NCI-H1694 treated with DMSO at 0.1 percent for 48 hours (cell line): ENCODE measurements at regions not wholly inside any gene's neighbourhood (a gene's known extent, or its start where the extent isn't known, plus 50 kb on each side); places are given as distances from the start of the nearest gene placed in this dataset.
"Not testable (repeated sequence)": the region's sequence is repeated elsewhere in the genome, so short reads cannot be mapped to it uniquely, and the experiment has no call there.

ENCODE experiments used
- DNase-seq: peaks from one replicate; lab custom pipeline; 2025; lab: John Stamatoyannopoulos, UW

DNA sequence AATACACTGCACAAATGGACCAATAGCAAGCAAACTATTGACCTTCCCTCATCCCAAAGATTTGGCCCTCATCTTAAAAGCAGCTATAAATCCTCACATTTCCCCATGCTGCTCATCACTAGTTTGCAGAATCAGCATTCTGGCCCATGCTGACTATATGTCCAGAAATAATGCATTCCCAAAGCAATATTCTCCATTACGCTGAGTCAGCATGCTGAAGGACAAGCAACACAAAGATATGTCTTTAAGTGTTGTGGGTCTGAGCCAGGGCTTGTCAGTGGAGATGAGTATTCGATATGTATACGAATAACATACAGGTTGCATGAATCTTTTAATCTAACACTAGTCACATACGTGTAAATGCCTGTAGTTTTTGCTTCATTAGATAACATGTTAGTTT lies 1045.0 kb upstream of the DDX18 start:
- no peak for DNase-seq

DNA sequence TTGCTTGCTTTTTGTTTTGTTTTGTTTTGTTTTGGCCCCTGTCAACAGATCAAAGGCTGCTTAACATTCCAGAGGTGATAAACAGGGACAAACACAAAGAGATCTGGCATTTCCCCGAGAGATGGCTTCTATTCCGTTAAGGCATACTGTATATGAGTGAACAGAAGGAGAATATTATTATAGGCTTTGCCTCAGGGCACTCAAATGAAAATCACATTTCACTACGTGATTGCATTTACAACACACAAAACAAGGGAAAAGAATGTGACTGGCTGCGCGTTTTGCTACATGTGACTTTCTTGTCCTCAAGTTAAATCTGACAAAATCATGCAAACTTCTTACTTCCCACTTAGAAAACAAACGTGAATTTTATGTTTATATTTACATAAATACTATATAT lies 1037.9 kb upstream of the DDX18 start:
- no peak for DNase-seq

DNA sequence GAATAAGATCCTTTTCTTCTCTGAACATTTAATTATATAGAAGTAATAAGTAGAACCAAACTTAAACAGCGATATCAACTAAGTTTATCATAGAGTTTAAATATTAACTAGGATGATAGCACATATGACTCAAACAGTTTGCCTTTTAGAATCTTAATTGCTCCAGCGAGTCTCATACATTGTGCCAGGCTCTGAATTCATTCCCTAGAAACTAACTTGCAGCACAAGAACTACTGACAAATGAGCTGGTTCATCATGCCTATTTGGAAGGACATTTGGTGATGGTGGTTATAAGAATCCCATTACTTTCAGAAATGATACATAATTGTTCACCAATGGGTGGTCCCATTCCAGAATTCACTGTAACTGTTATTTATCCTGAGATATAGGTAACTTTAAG lies 1026.6 kb upstream of the DDX18 start:
- no peak for DNase-seq

DNA sequence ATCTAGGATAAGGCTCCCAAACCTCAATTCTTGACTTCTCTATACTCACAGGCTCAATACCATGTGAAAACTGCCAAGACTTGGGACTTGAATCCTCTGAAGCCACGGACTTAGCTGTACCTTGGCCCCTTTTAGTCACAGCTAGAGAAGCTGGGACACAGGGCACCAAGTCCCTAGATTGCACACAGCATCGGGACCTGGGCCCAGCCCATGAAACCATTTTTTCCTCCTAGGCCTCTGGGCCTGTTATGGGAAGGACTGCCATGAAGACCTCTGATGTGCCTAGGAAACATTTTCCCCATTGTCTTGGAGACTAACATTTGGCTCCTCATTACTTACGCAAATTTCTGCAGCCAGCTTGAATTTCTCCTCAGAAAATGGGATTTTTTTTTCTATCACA lies 1011.8 kb upstream of the DDX18 start:
- no peak for DNase-seq

DNA sequence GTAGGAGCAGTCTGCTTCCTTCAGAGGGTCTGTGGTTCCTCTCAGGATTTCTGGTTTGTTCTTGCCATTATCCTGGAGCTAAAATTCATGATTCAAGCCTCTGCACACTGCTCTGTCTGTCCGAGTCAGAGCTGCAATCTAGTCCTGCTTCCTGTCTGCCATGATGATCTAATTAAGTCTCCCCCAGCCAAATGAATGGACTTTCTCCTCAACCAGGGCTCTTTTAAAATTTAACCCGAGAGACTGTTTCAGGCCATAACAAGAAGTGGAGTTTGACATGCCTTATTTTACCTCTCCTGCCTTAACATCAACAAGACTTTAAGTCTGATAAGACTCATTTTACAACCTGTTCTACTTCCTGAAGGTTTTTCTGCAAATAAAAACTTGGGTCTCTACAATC lies 1009.6 kb upstream of the DDX18 start:
- no peak for DNase-seq

DNA sequence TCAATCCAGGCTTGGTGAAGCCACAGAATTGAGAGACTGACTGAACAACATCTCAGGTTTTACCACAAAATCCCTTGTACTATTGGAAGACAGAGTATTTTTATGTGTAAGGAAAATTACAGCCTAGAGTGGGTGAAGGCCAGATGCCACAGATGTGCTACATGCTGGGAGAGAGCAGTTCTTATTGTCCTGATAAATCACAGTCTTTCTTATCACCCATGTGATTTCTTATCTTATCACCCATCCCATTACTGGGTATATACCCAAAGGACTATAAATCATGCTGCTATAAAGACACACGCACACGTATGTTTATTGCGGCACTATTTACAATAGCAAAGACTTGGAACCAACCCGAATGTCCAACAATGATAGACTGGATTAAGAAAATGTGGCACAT lies 1008.0 kb upstream of the DDX18 start:
- DNase-seq: not testable (repeated sequence)

DNA sequence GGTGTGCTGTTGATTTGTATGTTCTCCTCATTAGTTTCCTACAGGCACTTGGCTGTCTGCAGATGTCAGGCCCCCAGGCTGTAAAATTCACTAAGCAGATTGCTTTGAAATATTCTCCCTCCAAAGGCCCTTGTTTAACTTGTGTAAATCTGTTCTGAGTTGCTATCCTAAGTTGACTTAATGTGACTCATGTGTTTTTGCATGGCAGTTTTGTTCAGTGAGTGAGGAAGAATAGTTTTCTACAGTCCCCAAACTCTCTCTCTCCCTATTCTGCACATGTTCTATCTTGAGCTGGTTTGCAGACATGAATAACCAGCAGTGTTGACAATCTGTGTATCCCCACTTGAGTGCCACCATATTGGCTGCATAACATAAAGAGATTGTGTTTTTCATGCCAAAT lies 1005.4 kb upstream of the DDX18 start:
- DNase-seq: no peak

DNA sequence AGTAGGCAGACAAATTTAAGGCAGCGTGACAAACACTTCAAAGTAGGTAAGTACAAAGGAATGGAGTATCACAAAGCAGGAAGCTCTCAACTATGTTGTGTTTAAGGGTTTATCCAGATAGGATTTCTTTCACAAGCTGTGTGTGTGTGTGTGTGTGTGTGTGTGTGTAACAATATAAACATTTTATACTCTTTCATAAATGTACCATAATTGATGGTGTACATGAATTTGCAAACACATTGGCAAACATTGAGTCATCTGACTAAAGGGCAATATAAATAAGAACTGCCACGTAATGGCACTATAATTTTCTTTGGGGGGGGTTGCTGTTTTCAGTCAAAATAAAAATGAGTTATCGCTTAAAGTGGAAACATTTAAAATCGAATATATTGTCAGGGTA lies 1004.4 kb upstream of the DDX18 start:
- no peak for DNase-seq

DNA sequence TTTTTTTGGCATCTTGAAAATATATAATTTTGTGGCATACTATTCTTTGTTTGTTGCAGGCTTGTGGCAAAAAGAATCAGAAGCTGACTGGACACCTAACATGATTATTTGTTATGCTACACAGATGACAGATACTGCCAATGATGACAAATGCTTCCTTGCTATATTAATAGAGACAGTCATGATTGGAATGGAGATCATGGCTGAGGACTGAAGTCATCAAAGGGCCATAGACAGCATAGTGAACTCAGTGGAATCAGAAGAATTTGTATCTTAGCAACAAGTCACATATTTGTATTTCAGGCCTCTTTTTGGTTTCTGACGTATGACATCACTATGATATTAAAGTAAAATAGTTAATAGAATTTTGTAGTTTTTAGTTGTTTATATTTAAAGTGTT lies 1003.8 kb upstream of the DDX18 start:
- DNase-seq: no peak

DNA sequence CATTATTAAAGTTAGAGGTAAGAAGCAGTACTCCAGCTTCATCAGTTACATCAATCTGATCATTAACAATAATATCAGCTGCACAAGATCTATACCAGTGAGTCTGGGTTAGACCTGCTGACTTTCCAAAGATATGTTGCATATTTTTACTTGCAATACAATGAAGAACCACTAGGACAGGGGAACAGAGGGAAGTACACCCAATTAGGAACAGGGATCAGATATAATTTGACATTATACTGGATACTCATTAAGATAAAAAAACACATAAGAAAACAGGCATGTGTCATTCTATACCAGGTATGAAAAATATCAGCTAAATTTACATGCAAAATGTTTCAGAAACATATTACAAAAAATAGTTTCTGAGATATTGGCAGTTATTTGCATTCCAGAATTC lies 995.1 kb upstream of the DDX18 start:
- DNase-seq: peak; percentile 5

DNA sequence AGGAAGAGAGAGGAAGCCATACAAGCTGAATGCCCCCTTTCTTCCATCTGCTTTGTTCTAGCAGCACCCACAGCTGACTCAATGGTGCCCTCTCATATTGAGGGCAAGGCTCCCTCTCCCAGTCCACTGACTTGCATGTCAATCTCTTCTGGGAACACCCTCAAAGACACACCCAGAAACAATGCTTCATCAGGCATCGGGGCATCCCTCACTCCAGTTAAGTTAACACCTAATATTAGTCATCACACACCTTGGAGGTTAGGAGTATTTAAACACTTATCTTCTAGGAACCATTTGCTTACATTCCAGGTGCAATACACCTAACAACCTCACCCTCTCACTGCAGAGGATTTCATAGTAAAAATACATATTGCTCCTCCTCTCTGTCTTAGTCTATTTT lies 993.5 kb upstream of the DDX18 start:
- DNase-seq: no peak

DNA sequence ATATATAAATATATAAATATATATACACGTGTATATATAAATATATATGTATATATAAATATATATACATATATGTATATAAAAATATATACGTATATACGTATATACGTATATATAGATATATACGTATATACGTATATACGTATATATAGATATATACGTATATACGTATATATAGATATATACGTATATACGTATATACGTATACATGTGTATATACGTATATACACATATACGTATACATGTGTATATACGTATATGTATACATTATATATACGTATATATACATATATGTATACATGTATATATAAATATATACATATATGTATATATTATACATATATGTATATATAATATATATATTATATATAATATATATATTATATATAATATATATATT lies 984.9 kb upstream of the DDX18 start:
- not testable (repeated sequence) for DNase-seq

DNA sequence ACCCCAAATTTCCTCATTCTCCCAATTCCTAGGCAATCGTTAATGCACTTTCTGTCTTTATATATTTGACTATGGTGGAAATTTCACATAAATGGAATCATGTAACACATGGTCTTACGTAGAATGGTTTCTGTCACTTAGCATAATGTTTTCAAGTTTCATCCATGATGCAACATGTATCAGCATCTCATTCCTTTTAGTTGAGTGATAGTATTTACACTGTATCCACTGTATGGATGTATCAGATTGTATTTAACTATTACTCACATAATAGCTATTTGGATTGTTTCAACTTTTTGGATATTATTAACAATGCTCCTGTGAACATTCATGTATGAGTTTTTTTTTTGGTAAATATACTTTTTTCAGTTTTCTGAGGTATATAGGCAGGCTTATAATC lies 982.3 kb upstream of the DDX18 start:
- DNase-seq: no peak

DNA sequence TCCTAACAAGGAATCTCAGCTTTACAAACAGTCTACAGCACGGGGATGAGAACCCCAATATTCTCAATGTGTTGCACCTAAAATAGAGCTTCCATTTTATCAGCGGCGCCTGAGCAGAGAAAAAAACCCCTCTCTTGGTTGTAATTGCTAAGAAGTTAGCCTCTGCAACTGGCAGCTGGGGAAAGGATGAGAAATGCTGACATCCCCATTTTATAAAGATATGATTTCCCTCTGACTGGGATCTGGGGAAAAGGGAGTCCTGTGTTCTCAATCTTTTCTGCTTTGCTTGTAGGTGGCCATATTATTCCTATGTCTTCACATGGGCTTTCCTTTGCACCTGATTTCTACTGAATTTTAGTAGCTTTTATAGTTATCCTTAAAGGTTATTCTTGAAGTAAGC lies 981.4 kb upstream of the DDX18 start:
- DNase-seq: no peak

DNA sequence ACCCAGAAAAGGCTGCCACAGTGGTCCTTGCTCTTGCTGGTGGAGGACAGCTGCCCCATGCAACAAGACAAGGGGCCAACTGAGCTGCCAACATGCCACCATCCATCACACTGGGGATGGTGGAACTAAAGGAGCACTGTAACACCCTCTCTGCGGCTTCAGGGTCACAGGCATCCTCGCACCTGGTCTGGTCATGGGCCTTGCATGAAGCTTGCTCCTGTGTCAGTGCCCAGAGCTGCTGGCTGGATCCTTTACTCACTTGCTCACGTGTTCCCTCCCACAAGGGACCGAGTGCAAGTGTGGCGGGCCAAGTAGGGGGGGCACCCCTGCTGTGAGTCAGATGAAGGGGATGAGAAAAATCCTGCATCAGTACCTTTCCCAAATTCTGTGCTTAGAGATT lies 972.3 kb upstream of the DDX18 start:
- no peak for DNase-seq

DNA sequence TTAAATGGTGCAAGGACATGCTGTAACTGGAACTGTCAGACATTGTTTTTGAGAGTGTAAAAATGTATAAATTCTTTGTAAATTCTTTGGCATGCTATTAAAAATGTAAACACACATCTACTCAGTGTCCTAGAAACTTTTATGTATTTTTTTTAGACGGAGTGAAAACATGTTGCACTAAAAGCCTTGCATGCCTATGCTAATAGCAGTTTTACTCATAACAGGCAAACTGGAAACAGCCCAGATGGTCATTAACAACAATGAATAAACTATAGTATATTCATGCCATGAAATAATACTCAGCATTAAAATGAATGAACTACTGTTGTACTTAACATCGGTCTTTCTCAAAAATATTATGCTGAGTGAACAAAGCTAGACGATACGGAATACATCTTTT lies 954.8 kb upstream of the DDX18 start:
- DNase-seq: no peak

DNA sequence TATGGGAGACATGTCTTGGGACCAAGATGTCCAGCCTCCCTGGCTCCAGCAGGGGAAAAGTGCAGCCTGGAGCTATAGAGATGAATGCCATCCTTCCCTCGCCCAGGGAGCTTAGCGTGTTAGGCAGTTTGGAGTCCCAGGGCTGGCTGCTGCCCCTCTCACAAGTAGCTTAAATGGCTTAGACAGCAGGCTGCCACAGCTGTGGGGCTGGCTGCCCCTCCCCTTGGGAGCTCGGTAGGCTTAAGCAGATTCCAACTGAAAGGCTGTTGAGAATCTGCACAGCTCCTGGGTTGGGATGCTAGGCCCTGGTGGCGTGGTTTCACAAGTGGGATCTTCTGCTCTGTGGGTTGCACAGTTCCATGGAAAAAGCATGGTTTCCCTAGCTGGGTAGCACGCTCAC lies 940.5 kb upstream of the DDX18 start:
- DNase-seq: no peak

DNA sequence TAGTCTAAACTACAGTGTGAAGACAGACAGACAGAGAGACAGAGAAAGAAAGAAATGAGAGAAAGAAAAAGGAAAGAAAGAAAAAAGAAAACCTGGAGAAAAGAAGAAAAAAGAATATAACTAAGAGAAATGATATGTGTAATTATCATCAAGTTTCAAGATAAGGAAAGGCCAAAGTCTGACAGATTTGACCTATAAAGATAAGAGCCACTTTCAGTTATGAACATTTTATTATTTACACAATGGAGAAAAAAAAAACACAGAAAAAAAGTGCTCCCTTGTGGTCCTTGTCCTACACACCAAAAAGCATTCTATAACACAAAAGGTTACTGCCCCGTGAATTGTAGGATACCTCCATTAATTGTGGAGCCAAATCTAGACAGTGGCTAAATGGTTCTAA lies 937.2 kb upstream of the DDX18 start:
- DNase-seq: no peak

DNA sequence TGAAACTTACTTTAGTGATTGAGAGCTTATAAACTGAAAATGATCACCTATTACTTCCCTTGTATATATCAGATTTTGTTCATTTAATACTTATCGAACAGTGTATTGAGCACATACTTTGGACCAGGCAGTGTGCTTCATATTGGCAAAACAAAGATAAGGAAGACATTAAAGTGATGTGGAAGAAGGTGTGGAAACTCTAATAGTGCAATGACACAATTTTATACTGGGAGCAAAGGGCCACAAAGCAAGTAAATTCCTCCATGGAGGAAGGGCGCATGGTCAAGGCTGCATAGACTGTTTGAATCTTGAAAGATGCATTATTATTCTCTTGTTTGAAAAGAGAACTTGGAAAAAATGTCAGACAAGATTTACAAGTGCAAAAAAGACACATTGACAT lies 936.5 kb upstream of the DDX18 start:
- DNase-seq: no peak

DNA sequence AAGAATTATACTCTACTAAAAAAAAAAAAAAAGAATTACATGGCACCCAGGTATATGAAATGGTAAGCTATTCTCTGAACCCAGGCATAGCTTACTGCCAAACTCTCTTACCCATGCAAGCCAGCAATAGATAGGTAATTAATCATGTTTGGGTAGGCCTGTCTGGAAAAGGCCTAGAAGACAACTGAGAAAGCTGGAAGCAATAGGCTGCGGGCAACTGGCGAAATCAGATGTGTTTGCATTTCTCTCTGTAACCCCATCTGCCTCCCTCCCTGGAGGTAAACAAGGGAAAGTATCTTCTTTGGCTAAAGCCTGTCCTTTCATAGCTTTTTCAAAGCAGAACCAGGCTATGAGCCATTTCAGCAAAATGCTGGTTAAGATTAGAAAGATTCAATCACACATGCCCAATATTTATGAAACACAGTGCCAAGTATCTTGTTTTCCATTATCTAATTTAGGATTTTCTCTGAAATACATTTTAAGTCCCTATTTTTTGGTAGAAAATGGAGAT lies 934.8 kb upstream of the DDX18 start:
- DNase-seq: peak; percentile 96

DNA sequence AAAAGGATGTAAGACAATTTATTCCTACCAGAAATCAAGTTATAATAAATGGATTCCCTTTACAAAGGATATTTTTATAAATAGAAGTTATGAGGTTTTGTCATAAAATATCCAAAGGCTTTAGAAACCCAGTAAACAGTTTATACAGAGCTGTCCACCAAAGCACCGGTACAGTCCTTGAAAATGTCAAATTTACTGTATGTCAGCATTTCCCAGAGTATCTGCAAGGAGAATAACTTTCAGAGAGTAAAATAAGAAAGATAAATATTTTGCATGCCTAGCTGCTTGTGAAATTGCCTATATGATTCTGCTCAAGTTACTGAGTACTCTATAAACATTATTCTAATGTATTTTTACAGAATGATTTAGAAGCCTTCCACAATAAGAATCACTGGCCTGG lies 923.3 kb upstream of the DDX18 start:
- DNase-seq: no peak

DNA sequence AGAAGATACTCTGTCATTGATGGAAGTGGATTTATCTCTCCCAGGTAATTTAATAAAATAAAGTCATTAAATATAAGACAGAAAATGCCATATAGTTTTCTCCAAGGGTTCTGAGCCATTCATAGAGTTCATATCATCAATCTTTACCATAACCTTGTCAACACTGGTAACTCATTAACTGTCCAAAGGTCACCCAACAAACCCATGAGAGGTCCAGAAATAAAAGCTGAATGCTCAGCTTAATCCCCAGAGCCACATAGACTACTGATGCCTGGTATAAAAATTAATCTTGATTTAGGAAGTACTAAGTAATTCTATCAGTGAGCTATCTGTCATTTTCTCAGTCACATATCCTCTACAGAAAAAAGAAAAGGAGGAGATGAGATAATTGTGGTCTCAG lies 903.0 kb upstream of the DDX18 start:
- DNase-seq: no peak

DNA sequence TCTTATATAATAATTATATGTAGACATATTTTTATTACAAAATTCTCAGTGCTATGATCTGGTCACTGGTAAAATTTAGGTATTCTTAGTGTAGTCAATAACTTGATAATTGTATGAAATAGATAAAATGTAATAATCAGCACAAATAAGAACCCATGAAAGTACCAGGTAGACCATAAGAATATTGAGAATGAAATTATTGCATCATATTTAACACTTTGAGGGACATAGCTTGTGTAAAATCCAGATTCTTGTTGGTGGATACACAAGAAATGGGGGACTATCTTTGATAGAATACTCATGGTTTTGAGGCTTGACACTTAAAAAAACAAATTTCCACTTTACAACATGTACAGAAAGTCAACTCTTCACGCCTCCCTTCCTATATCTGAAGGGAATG lies 898.8 kb upstream of the DDX18 start:
- DNase-seq: no peak

DNA sequence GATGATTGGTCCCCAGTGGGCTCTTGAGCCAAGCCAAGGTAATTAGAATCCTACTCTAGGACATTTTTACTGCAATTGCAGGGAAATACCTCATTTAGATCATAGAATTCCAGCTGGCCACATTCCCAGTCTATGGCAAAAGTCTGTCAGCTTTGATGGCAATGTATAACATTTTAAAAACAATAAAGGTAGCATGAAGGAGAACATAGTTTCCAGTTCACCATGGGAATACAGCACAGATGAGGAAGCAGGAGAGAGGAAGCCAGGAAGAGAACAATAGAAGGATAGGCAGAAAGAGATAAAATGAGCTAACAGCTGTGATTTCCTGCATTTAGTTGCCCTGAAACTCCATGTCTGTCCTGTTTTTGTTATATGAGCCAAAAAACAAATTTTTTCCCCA lies 897.3 kb upstream of the DDX18 start:
- DNase-seq: peak; percentile 37

DNA sequence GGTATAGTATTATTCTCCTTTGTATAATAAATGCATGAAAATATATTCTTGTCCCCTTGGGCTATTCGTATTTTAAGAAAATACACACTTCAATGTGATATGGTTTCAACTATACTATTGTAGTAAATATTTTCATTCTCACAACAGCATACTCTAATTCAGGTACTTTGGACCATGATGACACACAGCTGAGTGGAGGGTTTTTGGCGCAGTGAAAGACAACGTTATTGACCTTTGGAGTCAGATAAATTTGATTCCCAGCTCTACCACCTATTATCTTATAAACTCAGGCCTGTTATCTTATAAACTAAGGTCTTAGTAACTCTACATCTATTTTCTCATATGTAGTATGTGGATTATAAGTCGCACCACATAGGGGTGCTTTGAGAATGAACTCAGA lies 895.9 kb upstream of the DDX18 start:
- DNase-seq: no peak
